ENCODE measurements at regions not wholly inside any gene's neighbourhood (a gene's known extent, or its start where the extent isn't known, plus 50 kb on each side); places are given as distances from the start of the nearest gene placed in this dataset.

DNA sequence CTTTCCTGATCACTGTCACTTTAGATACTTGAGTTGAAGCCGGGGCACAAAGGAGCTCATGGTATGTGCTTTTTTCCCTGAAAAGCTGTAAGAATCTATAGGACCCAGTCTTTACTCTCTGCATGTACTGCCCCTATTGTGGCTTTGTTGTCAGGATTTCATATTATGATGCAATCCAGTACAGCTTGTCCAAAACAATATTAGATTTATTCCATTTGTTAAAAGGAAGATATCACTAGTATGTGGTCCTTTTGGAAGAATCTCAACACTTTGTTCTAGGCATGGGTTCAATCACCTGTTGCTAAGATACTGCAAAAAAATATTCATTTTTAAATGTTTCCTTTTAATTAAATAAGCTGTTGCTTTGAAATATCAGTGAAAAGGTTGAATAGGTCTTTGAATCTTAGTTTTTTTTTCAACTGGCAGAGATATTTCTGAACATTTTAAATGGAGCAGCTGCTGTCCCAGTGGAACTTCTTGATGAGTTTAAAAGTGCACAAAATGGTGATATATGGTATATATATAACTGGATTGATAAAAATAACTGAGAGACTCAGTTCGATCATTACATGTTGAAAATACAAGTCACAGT lies 256.6 kb upstream of the NT5C1B start:
- Histone ChIP-seq H3K27ac (ENCODE audit: low read depth in 1 of 2, low read length in 2 of 2) (no peak overlapping the region), H3K27me3 (ENCODE audit: control insufficient read depth in 4 of 4, insufficient read depth in 4 of 4, low read length in 3 of 4) (no peaks in the 10 kb centered on the region), H3K9ac (ENCODE audit: low read depth in 1 of 2, low read length in 2 of 2) (no peak overlapping the region), H3K36me3 (ENCODE audit: control insufficient read depth in 4 of 4, insufficient read depth in 3 of 4, low read depth in 1 of 4, low read length in 3 of 4) (no peaks in the 10 kb centered on the region), H3K4me1 (ENCODE audit: control insufficient read depth in 4 of 4, insufficient read depth in 4 of 4, low read length in 3 of 4) (no peaks in the 10 kb centered on the region), H3K9me3 (ENCODE audit: control insufficient read depth in 4 of 4, low read length in 3 of 4) (no peaks in the 10 kb centered on the region), H3K4me3 (ENCODE audit: low read depth in 1 of 3, low read length in 3 of 3) (no peak overlapping the region)
- WGBS = 85% methylated on average over 2 of the region's 2 CpGs
- DNase-seq (ENCODE audit: low spot score) = no peak
- TF ChIP-seq YY1 (IDR thresholded peaks at IDR 0.05) (no peak), HNF4A (conservative IDR thresholded peaks at IDR 0.05) (no peak), JUND (IDR thresholded peaks at IDR 0.05) (no peak), SP1 (IDR thresholded peaks at IDR 0.05) (no peak), FOXA2 (IDR thresholded peaks at IDR 0.05) (no peak), RXRA (IDR thresholded peaks at IDR 0.05) (no peak), EGR1 (IDR thresholded peaks at IDR 0.05; ENCODE audit: low read depth in 2 of 2) (no peak)
- TF ChIP-seq, protein P1, sequence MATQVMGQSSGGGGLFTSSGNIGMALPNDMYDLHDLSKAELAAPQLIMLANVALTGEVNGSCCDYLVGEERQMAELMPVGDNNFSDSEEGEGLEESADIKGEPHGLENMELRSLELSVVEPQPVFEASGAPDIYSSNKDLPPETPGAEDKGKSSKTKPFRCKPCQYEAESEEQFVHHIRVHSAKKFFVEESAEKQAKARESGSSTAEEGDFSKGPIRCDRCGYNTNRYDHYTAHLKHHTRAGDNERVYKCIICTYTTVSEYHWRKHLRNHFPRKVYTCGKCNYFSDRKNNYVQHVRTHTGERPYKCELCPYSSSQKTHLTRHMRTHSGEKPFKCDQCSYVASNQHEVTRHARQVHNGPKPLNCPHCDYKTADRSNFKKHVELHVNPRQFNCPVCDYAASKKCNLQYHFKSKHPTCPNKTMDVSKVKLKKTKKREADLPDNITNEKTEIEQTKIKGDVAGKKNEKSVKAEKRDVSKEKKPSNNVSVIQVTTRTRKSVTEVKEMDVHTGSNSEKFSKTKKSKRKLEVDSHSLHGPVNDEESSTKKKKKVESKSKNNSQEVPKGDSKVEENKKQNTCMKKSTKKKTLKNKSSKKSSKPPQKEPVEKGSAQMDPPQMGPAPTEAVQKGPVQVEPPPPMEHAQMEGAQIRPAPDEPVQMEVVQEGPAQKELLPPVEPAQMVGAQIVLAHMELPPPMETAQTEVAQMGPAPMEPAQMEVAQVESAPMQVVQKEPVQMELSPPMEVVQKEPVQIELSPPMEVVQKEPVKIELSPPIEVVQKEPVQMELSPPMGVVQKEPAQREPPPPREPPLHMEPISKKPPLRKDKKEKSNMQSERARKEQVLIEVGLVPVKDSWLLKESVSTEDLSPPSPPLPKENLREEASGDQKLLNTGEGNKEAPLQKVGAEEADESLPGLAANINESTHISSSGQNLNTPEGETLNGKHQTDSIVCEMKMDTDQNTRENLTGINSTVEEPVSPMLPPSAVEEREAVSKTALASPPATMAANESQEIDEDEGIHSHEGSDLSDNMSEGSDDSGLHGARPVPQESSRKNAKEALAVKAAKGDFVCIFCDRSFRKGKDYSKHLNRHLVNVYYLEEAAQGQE (IDR thresholded peaks at IDR 0.05) = no peak
- TF ChIP-seq, protein P2, sequence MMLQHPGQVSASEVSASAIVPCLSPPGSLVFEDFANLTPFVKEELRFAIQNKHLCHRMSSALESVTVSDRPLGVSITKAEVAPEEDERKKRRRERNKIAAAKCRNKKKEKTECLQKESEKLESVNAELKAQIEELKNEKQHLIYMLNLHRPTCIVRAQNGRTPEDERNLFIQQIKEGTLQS (IDR thresholded peaks at IDR 0.05) = no peak

DNA sequence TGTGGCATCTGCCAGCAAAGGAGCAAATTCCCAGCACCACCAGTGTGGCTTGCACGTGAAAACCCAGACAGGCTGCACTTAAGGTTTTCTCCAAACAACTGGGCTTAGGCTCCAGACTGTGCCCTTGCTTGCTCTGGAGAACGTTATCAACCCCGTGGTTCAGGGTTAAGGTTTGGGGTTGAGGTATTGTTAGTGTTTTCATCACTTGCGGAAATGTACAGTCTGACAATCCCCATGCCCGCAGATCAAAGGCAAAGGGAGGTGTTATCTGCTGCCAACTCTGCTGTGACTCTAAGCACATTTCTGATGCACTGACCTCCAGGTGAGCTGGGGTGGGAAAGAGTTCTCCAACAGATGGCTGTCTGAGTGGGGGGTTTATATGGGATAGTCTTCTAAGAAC lies 253.5 kb upstream of the NT5C1B start:
- no peaks in the 10 kb centered on the region for H3K4me1 ChIP-seq (ENCODE audit: control insufficient read depth in 4 of 4, insufficient read depth in 4 of 4, low read length in 3 of 4)
- TF ChIP-seq SP1 (IDR thresholded peaks at IDR 0.05) (no peak), RAD21 (IDR thresholded peaks at IDR 0.05) (no peak), RXRA (IDR thresholded peaks at IDR 0.05) (no peak), NR2F2 (IDR thresholded peaks at IDR 0.05) (no peak), TAF1 (conservative IDR thresholded peaks at IDR 0.05) (no peak)
- TF ChIP-seq, protein P2 (IDR thresholded peaks at IDR 0.05) = no peak
- TF ChIP-seq, protein P3, sequence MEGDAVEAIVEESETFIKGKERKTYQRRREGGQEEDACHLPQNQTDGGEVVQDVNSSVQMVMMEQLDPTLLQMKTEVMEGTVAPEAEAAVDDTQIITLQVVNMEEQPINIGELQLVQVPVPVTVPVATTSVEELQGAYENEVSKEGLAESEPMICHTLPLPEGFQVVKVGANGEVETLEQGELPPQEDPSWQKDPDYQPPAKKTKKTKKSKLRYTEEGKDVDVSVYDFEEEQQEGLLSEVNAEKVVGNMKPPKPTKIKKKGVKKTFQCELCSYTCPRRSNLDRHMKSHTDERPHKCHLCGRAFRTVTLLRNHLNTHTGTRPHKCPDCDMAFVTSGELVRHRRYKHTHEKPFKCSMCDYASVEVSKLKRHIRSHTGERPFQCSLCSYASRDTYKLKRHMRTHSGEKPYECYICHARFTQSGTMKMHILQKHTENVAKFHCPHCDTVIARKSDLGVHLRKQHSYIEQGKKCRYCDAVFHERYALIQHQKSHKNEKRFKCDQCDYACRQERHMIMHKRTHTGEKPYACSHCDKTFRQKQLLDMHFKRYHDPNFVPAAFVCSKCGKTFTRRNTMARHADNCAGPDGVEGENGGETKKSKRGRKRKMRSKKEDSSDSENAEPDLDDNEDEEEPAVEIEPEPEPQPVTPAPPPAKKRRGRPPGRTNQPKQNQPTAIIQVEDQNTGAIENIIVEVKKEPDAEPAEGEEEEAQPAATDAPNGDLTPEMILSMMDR (IDR thresholded peaks at IDR 0.05; ENCODE audit: low read depth, low read length, missing input control) = no peak
- TF ChIP-seq, protein P1 (IDR thresholded peaks at IDR 0.05) = no peak
- H3K27me3 ChIP-seq (ENCODE audit: control insufficient read depth in 4 of 4, insufficient read depth in 4 of 4, low read length in 3 of 4) = no peaks in the 10 kb centered on the region
- H3K9ac ChIP-seq (ENCODE audit: low read depth in 1 of 2, low read length in 2 of 2) = no peak overlapping the region
- no peak overlapping the region for H3K4me3 ChIP-seq (ENCODE audit: low read depth in 1 of 3, low read length in 3 of 3)
- H3K9me3 ChIP-seq (ENCODE audit: control insufficient read depth in 4 of 4, low read length in 3 of 4) = no peaks in the 10 kb centered on the region
- 91% methylated on average over 5 of the region's 5 CpGs for WGBS
- no peak for DNase-seq (ENCODE audit: low spot score)
- H3K36me3 ChIP-seq (ENCODE audit: control insufficient read depth in 4 of 4, insufficient read depth in 3 of 4, low read depth in 1 of 4, low read length in 3 of 4) = no peaks in the 10 kb centered on the region
- no peak overlapping the region for H3K27ac ChIP-seq (ENCODE audit: low read depth in 1 of 2, low read length in 2 of 2)

Data from liver (tissue), 8 donors.